WTC11 (cell line): ENCODE measurements at regions not wholly inside any gene's neighbourhood (a gene's known extent, or its start where the extent isn't known, plus 50 kb on each side); places are given as distances from the start of the nearest gene placed in this dataset.

Source experiments
- ATAC-seq: fragments of 200-7000 bp; cut with Tn5 transposase; 2 replicates; pipeline ENCODE4 v1.10.0; 2021; ENCODE audit warnings: mild to moderate bottlenecking, moderate library complexity
- CTCF ChIA-PET: fragments of 300-600 bp; sonication (Branson Sonifier 250); formaldehyde crosslinking; loops from one replicate; lab custom pipeline; 2021; ENCODE audit warnings: antibody characterized with exemption; lab: Charles Lee
- POLR2A ChIA-PET: fragments of 350-600 bp; sonication (Branson Sonifier 250); formaldehyde crosslinking; loops from one replicate; lab custom pipeline; 2021; ENCODE audit warnings: antibody characterized with exemption; lab: Charles Lee
- DNase-seq: peaks from one replicate; pipeline ENCODE4 v3.0.0; 2021; ENCODE audit warnings: low spot score
- H3K27ac Mint-ChIP-seq: 2 replicates; pipeline ENCODE4 v1.8.0; 2021; ENCODE audit warnings: mixed read lengths
- H3K27me3 Mint-ChIP-seq: 2 replicates; pipeline ENCODE4 v1.8.0; 2021; ENCODE audit warnings: low read depth, mild to moderate bottlenecking, moderate library complexity, mixed read lengths
- H3K36me3 Mint-ChIP-seq: 2 replicates; pipeline ENCODE4 v1.8.0; 2021; ENCODE audit warnings: mixed read lengths
- H3K4me1 Mint-ChIP-seq: 2 replicates; pipeline ENCODE4 v1.8.0; 2022; ENCODE audit warnings: mixed read lengths
- H3K4me3 Mint-ChIP-seq: 2 replicates; pipeline ENCODE4 v1.8.0; 2021; ENCODE audit warnings: mild to moderate bottlenecking, moderate library complexity, mixed read lengths
- H3K9me3 Mint-ChIP-seq: 2 replicates; pipeline ENCODE4 v1.8.0; 2021; ENCODE audit warnings: mixed read lengths
- AR ChIP-seq: fragments of 250-450 bp; sonication (Bioruptor Pico); IDR thresholded peaks from 2 replicates; pipeline ENCODE4 v1.9.0; 2021; ENCODE audit warnings: mild to moderate bottlenecking
- ESRRA ChIP-seq: sonication (generic); formaldehyde crosslinking; IDR thresholded peaks from 2 replicates; pipeline ENCODE4 v1.8.1; 2022; ENCODE audit warnings: mild to moderate bottlenecking, missing genetic modification reagents, borderline replicate concordance
- GABPB1 ChIP-seq: sonication (generic); formaldehyde crosslinking; IDR thresholded peaks from 2 replicates; pipeline ENCODE4 v1.8.1; 2023; ENCODE audit warnings: mild to moderate bottlenecking, missing genetic modification reagents
- HMGA2 ChIP-seq: fragments of 250-450 bp; sonication (Bioruptor Pico); IDR thresholded peaks from 2 replicates; pipeline ENCODE4 v1.4.0; 2021; ENCODE audit warnings: mild to moderate bottlenecking, moderate library complexity
- HMGXB4 ChIP-seq: sonication (generic); formaldehyde crosslinking; IDR thresholded peaks from 2 replicates; pipeline ENCODE4 v1.8.1; 2023; ENCODE audit warnings: mild to moderate bottlenecking, moderate library complexity, missing genetic modification reagents
- JAZF1 ChIP-seq: fragments of 250-450 bp; sonication (Bioruptor Pico); IDR thresholded peaks from 2 replicates; pipeline ENCODE4 v1.9.0; 2021; ENCODE audit warnings: moderate library complexity, mild to moderate bottlenecking, inconsistent platforms
- MLX ChIP-seq: sonication (generic); formaldehyde crosslinking; IDR thresholded peaks from 2 replicates; pipeline ENCODE4 v1.8.1; 2023; ENCODE audit warnings: mild to moderate bottlenecking, missing genetic modification reagents, moderate library complexity
- MXD4 ChIP-seq: fragments of 250-450 bp; sonication (Bioruptor Pico); IDR thresholded peaks from 2 replicates; pipeline ENCODE4 v1.8.0; 2021; ENCODE audit warnings: mild to moderate bottlenecking, moderate library complexity, borderline replicate concordance
- MYBL2 ChIP-seq: sonication (generic); formaldehyde crosslinking; IDR thresholded peaks from 2 replicates; pipeline ENCODE4 v1.8.1; 2023; ENCODE audit warnings: mild to moderate bottlenecking, moderate library complexity, missing genetic modification reagents
- PREB ChIP-seq: sonication (generic); formaldehyde crosslinking; IDR thresholded peaks from 2 replicates; pipeline ENCODE4 v1.8.1; 2022; ENCODE audit warnings: mild to moderate bottlenecking, missing genetic modification reagents, moderate library complexity, borderline replicate concordance
- ZNF219 ChIP-seq: sonication (generic); formaldehyde crosslinking; IDR thresholded peaks from 2 replicates; pipeline ENCODE4 v1.8.0; 2023; ENCODE audit warnings: missing genetic modification reagents, mild to moderate bottlenecking, borderline replicate concordance
- ZNF317 ChIP-seq: sonication (generic); formaldehyde crosslinking; IDR thresholded peaks from 2 replicates; pipeline ENCODE4 v1.8.1; 2023; ENCODE audit warnings: low read depth, mild to moderate bottlenecking, moderate library complexity, missing genetic modification reagents, borderline replicate concordance
- ZSCAN18 ChIP-seq: fragments of 250-450 bp; sonication (Bioruptor Pico); IDR thresholded peaks from 2 replicates; pipeline ENCODE4 v2.1.2; 2022; ENCODE audit warnings: mild to moderate bottlenecking, moderate library complexity

GRCh38 chr13:50340551-50341287, 325.5 kb downstream of the KCNRG start:
- POLR2A ChIA-PET = interaction anchor here (1.0 kb wide), 1 partner anchor 15 kb away, joined by 3 read pairs; no protein-coding TSS in a partner anchor

GRCh38 chr13:50341526-50341925, 326.3 kb downstream of the KCNRG start:
- no peak overlapping the region for H3K4me3 Mint-ChIP-seq
- H3K9me3 Mint-ChIP-seq = 0 out of 2 replicates have a peak, but pooled peaks cover 3% of the 10 kb centered on the region
- no peak for TF ChIP-seq GABPB1
- no peak for TF ChIP-seq PREB (CRISPR knock-in tag)
- no peak for TF ChIP-seq JAZF1
- no peak for TF ChIP-seq ZSCAN18 (CRISPR knock-in tag)
- DNase-seq (no peak), ATAC-seq (no peak)
- POLR2A ChIA-PET = no interaction called here
- peak overlapping the region; percentile 13; the same call in 1 of the 2 replicates for H3K27ac Mint-ChIP-seq
- H3K4me1 Mint-ChIP-seq = peaks cover 40% of the 10 kb centered on the region
- CTCF ChIA-PET = no interaction called here
- no peaks in the 10 kb centered on the region for H3K36me3 Mint-ChIP-seq
- H3K27me3 Mint-ChIP-seq = no peaks in the 10 kb centered on the region

More at GRCh38 chr13:50340551-50341287, 325.5 kb downstream of the KCNRG start:
- H3K27me3 Mint-ChIP-seq = no peaks in the 10 kb centered on the region
- H3K9me3 Mint-ChIP-seq = 0 out of 2 replicates have a peak, but pooled peaks cover 3% of the 10 kb centered on the region
- ATAC-seq (peak; percentile 38), DNase-seq (no peak)
- TF ChIP-seq ESRRA (CRISPR knock-in tag) (no peak), ZNF317 (CRISPR knock-in tag) (no peak), MXD4 (CRISPR knock-in tag) (no peak), ZNF219 (CRISPR knock-in tag) (no peak), MYBL2 (CRISPR knock-in tag) (no peak), HMGXB4 (CRISPR knock-in tag) (no peak)
- peaks cover 40% of the 10 kb centered on the region for H3K4me1 Mint-ChIP-seq
- H3K36me3 Mint-ChIP-seq = no peaks in the 10 kb centered on the region
- H3K4me3 Mint-ChIP-seq = no peak overlapping the region
- peak overlapping the region; percentile 13; the same call in 1 of the 2 replicates for H3K27ac Mint-ChIP-seq
- CTCF ChIA-PET = interaction anchor here (0.6 to 0.9 kb wide), 2 partner anchors 22 to 81 kb away, joined by 3 to 5 read pairs; no protein-coding TSS in a partner anchor

- POLR2A ChIA-PET = no interaction called here
- TF ChIP-seq MLX (CRISPR knock-in tag) (no peak), HMGA2 (CRISPR knock-in tag) (no peak)
- peaks cover 27% of the 10 kb centered on the region for H3K4me1 Mint-ChIP-seq
- no peak overlapping the region for H3K27ac Mint-ChIP-seq
- no peaks in the 10 kb centered on the region; the same call in 1 of the 2 replicates for H3K27me3 Mint-ChIP-seq
- CTCF ChIA-PET = no interaction called here
- ATAC-seq (no peak), DNase-seq (no peak)
- H3K36me3 Mint-ChIP-seq = no peaks in the 10 kb centered on the region
- 0 out of 2 replicates have a peak, but pooled peaks cover 3% of the 10 kb centered on the region for H3K9me3 Mint-ChIP-seq
- H3K4me3 Mint-ChIP-seq = no peak overlapping the region
These were observed 329.5 kb downstream of the KCNRG start for GRCh38 chr13:50344717-50345116.

GRCh38 chr13:50345804-50346203, 330.6 kb downstream of the KCNRG start:
- Mint-ChIP-seq H3K9me3 (0 out of 2 replicates have a peak, but pooled peaks cover 3% of the 10 kb centered on the region), H3K36me3 (no peaks in the 10 kb centered on the region), H3K27me3 (no peaks in the 10 kb centered on the region; the same call in 1 of the 2 replicates), H3K4me3 (no peak overlapping the region), H3K4me1 (peaks cover 16% of the 10 kb centered on the region), H3K27ac (no peak overlapping the region)
- no peak for TF ChIP-seq AR (CRISPR knock-in tag)
- ChIA-PET CTCF (interaction anchor here (0.6 kb wide), 1 partner anchor 41 kb away, joined by 3 read pairs; no protein-coding TSS in a partner anchor), POLR2A (no interaction called here)
- ATAC-seq = no peak
- no peak for DNase-seq
